ENCODE measurements at regions not wholly inside any gene's neighbourhood (a gene's known extent, or its start where the extent isn't known, plus 50 kb on each side); places are given as distances from the start of the nearest gene placed in this dataset.

DNA sequence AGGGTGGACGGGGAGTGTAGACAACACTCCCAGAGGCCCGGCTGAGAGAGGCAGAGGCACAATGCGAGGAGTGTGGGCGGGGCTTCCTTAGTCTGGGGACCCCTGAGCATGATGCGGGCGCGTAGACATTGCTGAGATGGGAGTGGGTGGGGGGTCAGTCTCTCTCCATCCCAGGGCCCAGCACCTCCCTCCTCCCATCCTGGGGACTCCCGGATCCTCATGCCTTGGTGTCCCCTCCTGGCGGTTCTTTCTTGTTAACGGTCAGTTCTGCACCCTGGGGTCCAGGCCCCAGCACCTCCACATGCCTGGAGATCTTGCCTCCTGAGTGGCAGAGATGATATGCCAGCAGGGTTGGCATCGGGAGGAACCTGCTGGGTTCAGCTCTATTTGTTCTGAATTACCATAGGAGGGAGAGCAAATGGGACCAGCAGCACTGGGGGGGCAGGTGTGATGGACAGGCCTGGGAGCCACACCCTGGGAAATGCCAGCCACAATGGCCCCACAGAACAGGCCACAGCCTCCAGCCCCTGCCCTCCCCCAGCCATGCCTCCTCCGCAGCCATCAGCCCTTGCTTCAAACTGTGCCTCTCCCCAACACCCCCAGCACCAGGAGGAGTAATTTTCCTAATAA lies 55.7 kb downstream of the RTL6 start:
- Mint-ChIP-seq H3K36me3 (ENCODE audit: low read depth) (no peaks in the 10 kb centered on the region), H3K4me3 (no peak overlapping the region), H3K27ac (no peak overlapping the region), H3K27me3 (no peaks in the 10 kb centered on the region), H3K9me3 (peaks cover 5% of the 10 kb centered on the region), H3K4me1 (ENCODE audit: low read depth) (no peaks in the 10 kb centered on the region)
- DNase-seq = peak; percentile 7

DNA sequence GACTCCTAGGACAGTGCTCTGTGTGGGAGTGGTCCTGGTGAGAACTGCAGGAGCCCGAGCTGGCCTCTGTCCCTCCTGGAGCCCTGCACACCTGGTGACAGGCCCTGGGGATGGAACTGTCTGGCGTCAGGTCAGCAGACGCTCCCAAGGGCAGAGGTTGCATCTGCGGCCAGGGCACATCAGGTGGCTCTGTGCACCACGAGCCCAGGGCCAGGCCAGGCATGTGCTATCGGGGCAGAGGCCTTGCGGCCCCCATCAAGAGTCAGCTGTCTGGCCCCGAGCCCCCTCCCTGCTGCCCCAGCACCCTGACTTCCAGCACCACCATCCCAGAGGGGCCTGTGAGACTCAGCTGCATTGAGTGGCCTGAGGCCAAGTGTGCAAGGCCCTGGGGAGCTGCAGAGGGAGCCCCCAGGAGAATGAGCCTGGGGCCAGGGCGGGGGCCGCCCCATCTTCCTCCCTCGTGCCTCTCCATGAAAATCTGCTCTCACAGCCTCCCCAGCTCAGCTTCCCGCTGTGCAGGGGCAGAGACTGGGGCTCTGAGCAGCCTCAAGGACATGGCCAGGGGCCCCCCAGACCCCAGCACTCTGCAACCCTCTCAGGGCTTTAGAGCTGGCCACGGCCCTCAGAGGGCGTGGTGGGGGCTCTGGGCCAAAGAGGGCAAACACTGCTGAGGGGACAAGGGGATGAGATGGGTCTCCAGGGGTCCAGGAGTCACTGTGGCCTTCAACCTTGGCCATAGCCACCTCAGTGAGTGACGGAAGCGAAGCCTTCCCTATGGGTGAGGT lies 56.4 kb downstream of the RTL6 start:
- peak; percentile 26 for DNase-seq
- Mint-ChIP-seq H3K27ac (no peak overlapping the region), H3K4me1 (ENCODE audit: low read depth) (no peaks in the 10 kb centered on the region)

DNA sequence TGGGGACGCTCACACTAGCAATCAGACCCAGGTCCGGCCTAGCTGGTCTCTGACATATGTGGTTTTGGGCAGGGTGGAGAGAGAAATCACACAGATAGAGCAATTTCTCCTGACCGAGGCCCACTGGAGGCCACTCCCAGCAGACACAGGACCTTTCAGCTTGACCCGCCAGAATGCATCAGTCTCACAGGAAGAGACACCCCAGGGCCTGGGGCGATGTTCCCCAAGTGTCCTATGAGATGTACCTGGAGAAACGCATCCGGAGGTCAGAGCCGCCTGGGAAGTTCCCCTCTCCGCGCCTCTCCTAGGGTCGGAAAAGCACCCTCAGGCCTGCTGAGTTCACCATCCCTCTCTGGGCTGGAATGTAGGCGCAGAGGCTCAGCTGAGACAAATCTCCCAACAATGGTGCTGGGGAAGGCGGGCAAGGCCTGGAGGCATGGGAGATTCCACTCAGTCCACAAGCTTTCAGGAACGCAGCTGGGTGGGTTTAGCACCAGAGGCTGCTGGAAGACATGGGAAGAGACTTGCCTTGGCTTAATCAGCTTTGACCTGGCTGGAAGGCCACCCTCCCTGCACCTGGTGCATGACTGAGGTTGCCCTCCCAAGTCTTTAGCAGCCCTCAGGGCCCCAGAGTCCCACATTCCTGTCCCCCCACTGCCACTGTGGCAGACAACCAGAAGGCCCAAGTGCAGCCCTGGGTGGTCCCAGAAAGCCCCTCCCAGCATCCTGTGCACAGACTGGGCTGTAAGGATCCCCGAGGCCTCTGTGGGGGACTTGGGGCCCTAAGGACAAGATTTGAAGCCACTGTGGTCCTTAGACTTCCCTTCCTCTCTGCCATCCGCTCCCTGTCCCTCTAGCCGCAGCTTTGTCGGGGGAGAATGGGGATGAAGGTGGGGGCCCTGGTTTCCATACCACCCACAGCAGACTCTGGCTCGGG lies 57.5 kb downstream of the RTL6 start:
- Mint-ChIP-seq H3K4me1 (ENCODE audit: low read depth) (no peaks in the 10 kb centered on the region), H3K9me3 (no peaks in the 10 kb centered on the region)

More for the DNA sequence above, 56.4 kb downstream of the RTL6 start:
- Mint-ChIP-seq H3K4me3 (no peak overlapping the region), H3K27me3 (no peaks in the 10 kb centered on the region), H3K9me3 (peaks cover 3% of the 10 kb centered on the region), H3K36me3 (ENCODE audit: low read depth) (no peaks in the 10 kb centered on the region)

DNA sequence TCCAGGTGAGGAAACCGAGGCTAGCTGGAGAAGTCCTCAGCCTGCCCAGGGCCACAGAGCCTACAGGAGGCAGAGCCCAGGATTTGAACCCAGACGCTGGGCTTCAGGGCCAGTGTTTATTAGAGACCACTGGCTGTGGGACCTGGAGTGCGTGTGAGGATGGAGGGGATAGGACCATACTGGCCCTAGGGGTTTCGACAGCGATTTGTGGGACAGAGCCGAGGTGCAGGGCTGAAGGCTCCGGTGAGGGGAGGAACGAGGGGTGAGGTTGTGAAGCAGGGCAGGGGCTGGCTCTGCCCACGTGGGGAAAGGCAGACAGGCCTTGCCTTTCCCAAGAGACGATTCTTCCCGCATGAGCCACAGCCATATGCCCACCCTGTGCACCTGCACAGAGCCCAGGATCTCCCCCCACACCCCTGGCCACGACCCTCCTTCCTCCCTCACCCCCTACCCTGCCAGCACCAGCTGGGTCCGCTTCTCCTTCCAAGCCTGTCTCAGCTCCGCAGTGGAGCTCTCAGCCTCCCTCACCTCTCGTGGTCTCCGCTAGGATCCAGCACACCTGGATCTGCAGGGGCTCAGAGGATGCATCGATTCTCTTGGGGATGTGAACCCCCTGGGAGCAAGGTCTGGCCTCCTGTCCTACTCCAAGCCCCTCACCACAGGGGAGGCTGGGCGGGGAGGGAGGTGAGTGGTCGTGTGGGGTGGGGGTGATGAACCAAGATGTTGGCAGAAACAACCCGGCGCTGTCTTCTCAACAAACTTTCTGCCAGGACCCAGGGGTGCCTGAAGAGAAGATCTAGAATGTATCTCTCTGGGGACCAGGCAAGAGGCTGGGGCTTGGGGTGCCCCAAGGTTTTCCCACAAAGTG lies 58.4 kb downstream of the RTL6 start:
- no peaks in the 10 kb centered on the region for H3K4me1 Mint-ChIP-seq (ENCODE audit: low read depth)
- DNase-seq = peak; percentile 17
- no peaks in the 10 kb centered on the region for H3K9me3 Mint-ChIP-seq
- H3K27ac Mint-ChIP-seq = no peak overlapping the region
- no peak overlapping the region for H3K4me3 Mint-ChIP-seq
- no peaks in the 10 kb centered on the region for H3K36me3 Mint-ChIP-seq (ENCODE audit: low read depth)
- H3K27me3 Mint-ChIP-seq = no peaks in the 10 kb centered on the region

More for the DNA sequence above, 57.5 kb downstream of the RTL6 start:
- no peaks in the 10 kb centered on the region for H3K27me3 Mint-ChIP-seq
- no peak overlapping the region for H3K4me3 Mint-ChIP-seq
- peak; percentile 22 for DNase-seq
- H3K36me3 Mint-ChIP-seq (ENCODE audit: low read depth) = no peaks in the 10 kb centered on the region
- no peak overlapping the region for H3K27ac Mint-ChIP-seq

DNA sequence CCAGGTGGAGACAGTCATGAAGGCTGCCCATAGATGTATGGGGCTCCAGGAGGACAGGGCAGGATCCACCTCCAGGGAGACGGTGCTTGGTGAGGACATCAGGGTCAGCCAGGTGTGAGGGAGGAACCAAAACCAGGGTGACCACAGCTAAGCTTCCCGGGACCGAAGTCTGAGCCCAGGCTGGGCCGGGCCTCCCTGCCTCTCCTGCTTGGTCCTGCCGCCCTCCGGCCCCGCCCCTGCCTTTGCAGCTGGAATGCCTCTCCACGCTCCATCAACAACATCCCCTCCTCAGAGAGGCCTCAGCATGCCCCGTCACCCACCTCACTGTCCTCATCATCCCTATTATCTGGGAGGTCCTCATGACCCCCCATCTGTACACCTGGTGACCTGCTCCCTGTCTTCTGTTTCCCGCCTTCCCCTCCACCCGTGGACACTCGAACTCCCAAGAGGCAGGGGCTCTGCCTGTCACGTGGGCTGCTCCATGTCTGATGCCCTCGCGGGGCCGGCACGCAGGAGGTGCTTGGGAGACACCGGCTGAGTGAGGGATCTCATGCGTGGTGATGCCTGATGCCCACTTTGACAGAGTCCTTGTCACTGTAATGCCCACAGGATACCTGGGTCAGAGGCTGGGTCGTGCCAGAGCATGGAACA lies 59.4 kb downstream of the RTL6 start:
- H3K27ac Mint-ChIP-seq = no peak overlapping the region

DNA sequence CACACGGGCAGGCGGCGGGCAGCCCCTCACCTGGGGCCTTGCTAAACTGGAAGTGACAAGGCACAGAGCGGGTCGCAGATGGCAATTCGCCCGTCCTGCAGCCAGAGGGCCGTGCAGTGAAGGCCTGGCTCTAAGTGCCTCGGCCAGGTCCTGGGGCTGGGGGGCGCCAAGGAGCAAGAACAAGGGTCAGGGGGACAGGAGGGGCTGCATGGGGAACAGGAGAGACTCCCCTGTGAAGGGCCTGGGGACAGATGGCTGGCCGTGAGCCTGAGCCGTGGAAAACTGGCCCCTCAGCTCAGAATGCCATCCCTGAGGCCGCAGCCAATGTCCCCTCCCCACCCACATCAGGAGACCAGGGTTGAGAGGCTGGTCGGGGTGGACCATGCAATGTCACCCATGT lies 60.0 kb downstream of the RTL6 start:
- H3K27me3 Mint-ChIP-seq = no peaks in the 10 kb centered on the region
- H3K4me1 Mint-ChIP-seq (ENCODE audit: low read depth) = no peaks in the 10 kb centered on the region
- no peak overlapping the region for H3K4me3 Mint-ChIP-seq
- DNase-seq = no peak
- H3K36me3 Mint-ChIP-seq (ENCODE audit: low read depth) = no peaks in the 10 kb centered on the region
- no peaks in the 10 kb centered on the region for H3K9me3 Mint-ChIP-seq
- H3K27ac Mint-ChIP-seq = no peak overlapping the region

More for the DNA sequence above, 59.4 kb downstream of the RTL6 start:
- H3K4me1 Mint-ChIP-seq (ENCODE audit: low read depth) = no peaks in the 10 kb centered on the region
- H3K9me3 Mint-ChIP-seq = no peaks in the 10 kb centered on the region
- H3K4me3 Mint-ChIP-seq = no peak overlapping the region
- no peak for DNase-seq
- no peaks in the 10 kb centered on the region for H3K27me3 Mint-ChIP-seq
- H3K36me3 Mint-ChIP-seq (ENCODE audit: low read depth) = no peaks in the 10 kb centered on the region

DNA sequence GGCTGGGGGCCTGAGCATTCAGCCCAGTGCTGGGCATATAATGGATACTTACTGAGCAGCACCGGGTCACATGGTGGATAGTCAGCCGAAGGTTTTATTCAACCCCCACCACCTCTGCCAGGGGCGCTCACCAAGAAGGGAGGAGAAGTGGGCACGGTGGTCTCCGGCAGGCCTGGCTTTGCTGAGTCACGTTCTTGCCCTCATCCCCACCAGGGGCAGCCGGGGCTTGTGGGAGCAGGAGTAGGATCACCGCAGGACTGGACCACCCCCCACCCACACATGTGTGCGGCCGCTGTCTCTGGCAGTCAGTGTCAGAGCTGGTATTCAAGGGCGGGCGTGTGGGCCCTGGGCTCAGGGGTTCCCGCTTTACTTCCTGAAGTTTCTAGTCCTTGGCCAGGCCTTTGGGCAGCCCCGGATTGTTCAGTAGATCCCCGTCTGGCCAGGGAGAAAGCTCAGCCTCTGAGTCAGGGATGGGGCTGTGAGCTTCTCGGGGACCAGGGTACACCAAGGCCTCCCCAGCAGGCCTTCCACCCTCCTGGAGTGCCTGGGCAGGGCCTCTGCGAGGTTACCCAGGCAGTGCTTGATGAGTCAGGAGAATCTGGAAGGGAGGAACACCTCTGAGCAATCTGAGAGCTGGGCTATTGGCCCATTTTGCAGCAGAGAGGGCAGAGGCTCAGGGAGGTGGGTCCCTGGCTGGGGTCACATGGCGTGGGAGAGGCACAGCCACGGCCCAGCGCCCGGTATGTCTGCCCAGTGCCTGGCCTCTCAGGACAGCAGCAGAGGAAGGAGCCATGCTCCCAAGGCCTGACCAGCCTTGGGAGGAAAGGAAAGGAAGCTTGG lies 60.6 kb downstream of the RTL6 start:
- H3K4me3 Mint-ChIP-seq = no peak overlapping the region
- DNase-seq = no peak
- no peak overlapping the region for H3K27ac Mint-ChIP-seq
- no peaks in the 10 kb centered on the region for H3K27me3 Mint-ChIP-seq
- H3K9me3 Mint-ChIP-seq = no peaks in the 10 kb centered on the region
- no peaks in the 10 kb centered on the region for H3K4me1 Mint-ChIP-seq (ENCODE audit: low read depth)
- H3K36me3 Mint-ChIP-seq (ENCODE audit: low read depth) = no peaks in the 10 kb centered on the region

DNA sequence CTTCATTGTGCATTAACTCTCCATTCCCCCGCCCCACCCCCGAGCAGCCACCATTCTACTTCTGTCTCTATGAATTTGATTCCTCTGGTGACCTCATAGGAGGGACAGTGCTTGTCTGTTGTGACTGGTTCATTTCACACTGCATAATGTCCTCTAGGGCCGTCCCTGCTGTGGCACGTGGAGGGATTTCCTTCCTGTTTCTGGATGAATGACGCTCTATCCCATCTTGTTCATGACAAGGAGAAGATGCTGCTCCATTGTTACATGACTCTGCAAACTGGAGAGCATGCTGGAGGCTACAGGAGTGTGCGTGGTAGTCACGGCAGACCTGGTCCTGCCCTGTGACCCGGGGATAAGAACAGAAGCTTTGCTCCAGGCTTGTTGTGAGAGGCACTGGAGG lies 61.3 kb downstream of the RTL6 start:
- Mint-ChIP-seq H3K9me3 (no peaks in the 10 kb centered on the region), H3K27me3 (no peaks in the 10 kb centered on the region), H3K4me1 (ENCODE audit: low read depth) (no peaks in the 10 kb centered on the region), H3K36me3 (ENCODE audit: low read depth) (no peaks in the 10 kb centered on the region), H3K4me3 (no peak overlapping the region), H3K27ac (no peak overlapping the region)
- no peak for DNase-seq

DNA sequence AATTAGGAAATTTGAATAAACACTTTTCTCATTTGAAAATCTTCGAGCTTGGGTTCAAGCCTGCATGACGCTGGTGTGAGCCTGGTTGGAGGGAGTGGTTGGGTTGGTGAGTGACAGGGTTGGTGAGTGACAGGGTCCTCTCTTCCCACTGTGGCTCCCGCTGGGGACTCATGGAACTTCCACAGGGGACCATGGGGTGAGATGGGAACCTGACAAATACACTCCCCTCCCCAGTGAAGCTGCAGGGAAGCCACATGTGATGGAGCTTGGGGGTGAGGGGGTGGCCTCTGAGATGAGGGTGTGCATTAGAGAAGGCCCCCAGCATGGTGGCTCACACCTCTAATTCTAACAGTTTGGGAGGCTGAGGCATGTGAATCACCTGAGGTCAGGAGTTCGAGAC lies 66.8 kb downstream of the RTL6 start:
- Mint-ChIP-seq H3K4me1 (ENCODE audit: low read depth) (no peaks in the 10 kb centered on the region), H3K27ac (no peak overlapping the region), H3K27me3 (no peaks in the 10 kb centered on the region), H3K9me3 (no peaks in the 10 kb centered on the region), H3K4me3 (no peak overlapping the region), H3K36me3 (ENCODE audit: low read depth) (no peaks in the 10 kb centered on the region)
- no peak for DNase-seq

DNA sequence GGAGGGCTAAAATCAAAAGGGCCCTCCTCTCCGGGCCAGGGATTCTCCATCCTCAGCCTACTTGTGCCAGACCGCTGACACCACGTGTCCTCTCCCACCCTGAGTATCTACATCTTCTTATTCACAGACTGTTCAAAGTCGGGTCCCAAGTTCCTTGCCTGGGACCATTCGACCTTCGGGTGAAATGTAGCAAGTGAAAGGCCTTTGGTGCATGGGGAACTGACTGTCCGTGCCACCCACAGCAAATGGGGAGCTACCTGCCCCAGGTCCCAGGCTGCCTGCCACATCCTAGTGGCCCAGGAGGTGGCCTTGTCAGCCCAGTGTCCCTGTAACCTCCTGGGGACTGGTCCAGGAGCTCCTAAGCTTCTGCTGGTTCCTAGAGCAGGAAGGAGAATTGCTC lies 67.3 kb downstream of the RTL6 start:
- Mint-ChIP-seq H3K4me3 (no peak overlapping the region), H3K9me3 (no peaks in the 10 kb centered on the region), H3K4me1 (ENCODE audit: low read depth) (no peaks in the 10 kb centered on the region), H3K27me3 (no peaks in the 10 kb centered on the region), H3K36me3 (ENCODE audit: low read depth) (no peaks in the 10 kb centered on the region), H3K27ac (no peak overlapping the region)
- no peak for DNase-seq

DNA sequence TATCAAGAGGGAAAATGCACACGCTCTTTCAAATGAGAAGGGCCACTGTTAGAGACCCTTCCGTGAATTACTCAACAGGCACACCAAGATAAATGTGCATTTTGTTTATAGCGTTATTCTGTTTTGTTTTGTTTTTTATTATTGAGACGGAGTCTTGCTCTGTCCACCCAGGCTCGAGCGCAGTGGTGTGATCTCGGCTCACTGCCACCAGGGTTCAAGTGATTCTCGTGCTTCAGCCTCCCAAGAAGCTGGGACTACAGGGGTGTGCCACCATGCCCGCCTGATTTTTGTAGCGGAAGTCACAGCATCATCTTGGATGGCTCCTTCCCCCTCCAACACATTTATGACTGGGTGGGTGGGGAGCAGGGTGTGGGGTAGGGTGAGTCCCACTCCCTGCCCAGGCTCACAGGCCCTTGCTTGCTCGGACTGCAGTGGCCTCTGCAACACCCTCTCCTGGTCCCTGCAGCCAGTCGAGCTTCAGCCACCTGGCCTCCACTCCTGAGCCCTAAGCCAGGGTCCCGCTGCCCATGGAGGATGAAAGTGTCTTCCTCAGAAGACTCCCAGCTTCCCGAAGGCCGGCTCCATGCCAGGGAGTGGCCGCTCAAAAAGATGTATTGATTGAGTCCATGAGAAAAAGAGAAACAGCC lies 68.0 kb downstream of the RTL6 start:
- H3K4me3 Mint-ChIP-seq = no peak overlapping the region
- no peaks in the 10 kb centered on the region for H3K27me3 Mint-ChIP-seq
- H3K27ac Mint-ChIP-seq = no peak overlapping the region
- no peaks in the 10 kb centered on the region for H3K9me3 Mint-ChIP-seq
- H3K36me3 Mint-ChIP-seq (ENCODE audit: low read depth) = no peaks in the 10 kb centered on the region
- DNase-seq = no peak
- H3K4me1 Mint-ChIP-seq (ENCODE audit: low read depth) = no peaks in the 10 kb centered on the region

DNA sequence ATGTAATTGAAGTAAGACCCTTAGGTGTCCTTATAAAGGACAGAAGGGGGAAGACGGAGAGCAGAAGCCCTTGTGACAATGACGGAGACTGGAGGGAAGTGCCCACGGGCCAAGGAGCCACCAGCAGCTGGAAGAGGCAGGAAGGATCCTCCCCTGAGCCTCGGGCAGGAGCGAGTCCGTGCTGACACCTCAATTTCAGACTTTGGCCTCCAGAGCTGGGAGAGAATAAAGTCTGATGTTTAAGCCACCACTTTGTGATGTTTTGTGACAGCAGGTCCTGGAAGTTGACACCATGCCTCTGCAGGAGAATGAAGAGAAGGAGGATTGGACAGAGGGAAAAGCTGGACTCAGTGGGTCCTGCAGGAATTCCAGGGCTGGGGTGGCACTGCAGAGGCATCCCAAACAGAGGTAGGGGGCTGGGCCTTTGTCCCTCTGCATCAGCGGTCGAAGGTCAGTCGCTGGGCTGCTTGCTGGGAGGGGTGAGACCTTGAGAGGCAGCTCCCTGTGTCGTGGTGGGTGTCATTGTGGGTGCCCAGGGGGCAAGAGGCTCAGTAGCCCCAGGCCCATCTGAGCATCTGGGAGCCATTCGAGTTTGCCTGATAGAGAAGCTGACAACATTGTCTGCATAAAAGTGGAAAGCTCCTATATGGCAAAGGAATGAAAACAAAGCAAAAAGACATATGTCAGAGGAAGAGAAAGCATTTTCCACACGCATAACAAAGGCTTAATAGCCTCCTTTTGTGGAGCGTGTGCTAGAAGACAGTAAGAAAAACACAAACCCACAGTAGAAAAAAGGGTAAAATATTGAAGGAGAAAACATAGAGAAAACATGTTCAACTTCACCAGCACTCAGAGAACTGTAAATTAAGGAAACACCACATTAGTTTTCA lies 68.8 kb downstream of the RTL6 start:
- no peaks in the 10 kb centered on the region for H3K9me3 Mint-ChIP-seq
- no peaks in the 10 kb centered on the region for H3K27me3 Mint-ChIP-seq
- no peak for DNase-seq
- no peak overlapping the region for H3K27ac Mint-ChIP-seq
- no peaks in the 10 kb centered on the region for H3K36me3 Mint-ChIP-seq (ENCODE audit: low read depth)
- H3K4me1 Mint-ChIP-seq (ENCODE audit: low read depth) = no peaks in the 10 kb centered on the region
- no peak overlapping the region for H3K4me3 Mint-ChIP-seq
